IPS-18a (cell line): ENCODE measurements at regions not wholly inside any gene's neighbourhood (a gene's known extent, or its start where the extent isn't known, plus 50 kb on each side); places are given as distances from the start of the nearest gene placed in this dataset.

Experiments used
- H3K27ac ChIP-seq: one replicate; pipeline ENCODE4 v1.5.1; 2013; ENCODE audit warnings: low read length
- H3K27me3 ChIP-seq: one replicate; pipeline ENCODE4 v1.6.1; 2013; ENCODE audit warnings: mild to moderate bottlenecking, low read length; ENCODE audit not compliant: control insufficient read depth, insufficient read depth
- H3K36me3 ChIP-seq: one replicate; pipeline ENCODE4 v1.6.1; 2013; ENCODE audit warnings: low read depth, low read length; ENCODE audit not compliant: control insufficient read depth
- H3K4me1 ChIP-seq: one replicate; pipeline ENCODE4 v1.6.1; 2013; ENCODE audit warnings: low read depth, low read length; ENCODE audit not compliant: control insufficient read depth
- H3K4me3 ChIP-seq: one replicate; pipeline ENCODE4 v1.5.1; 2013; ENCODE audit warnings: low read length
- H3K9ac ChIP-seq: one replicate; pipeline ENCODE4 v1.6.1; 2013; ENCODE audit warnings: mild to moderate bottlenecking, low read length, moderate library complexity
- H3K9me3 ChIP-seq: one replicate; pipeline ENCODE4 v1.6.1; 2013; ENCODE audit warnings: low read depth, low read length; ENCODE audit not compliant: control insufficient read depth

DNA sequence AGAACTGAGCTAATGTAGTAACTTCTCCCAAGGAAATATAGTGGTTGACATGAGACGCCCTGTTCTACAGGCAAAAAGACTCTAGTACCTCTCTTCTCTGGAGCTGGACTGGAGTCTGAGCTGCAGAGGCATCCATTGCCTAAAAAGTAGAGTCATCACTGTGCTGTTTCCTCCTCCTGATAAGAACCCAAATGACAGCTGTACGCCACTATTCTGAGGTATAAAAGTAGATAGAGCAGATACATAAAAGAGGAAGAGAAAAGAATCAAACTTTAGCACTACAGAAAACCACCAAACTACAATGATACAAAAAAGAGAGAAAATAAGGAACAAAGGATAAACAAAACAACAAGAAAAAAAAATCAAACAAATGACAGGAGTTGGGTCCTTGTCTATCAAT is 1568.8 kb downstream of the PLA2G4A start:
- no peak overlapping the region for H3K4me3 ChIP-seq
- H3K27me3 ChIP-seq: no peaks in the 10 kb centered on the region
- no peaks in the 10 kb centered on the region for H3K4me1 ChIP-seq
- no peak overlapping the region for H3K9ac ChIP-seq
- H3K27ac ChIP-seq: no peak overlapping the region
- H3K9me3 ChIP-seq: no peaks in the 10 kb centered on the region
- no peaks in the 10 kb centered on the region for H3K36me3 ChIP-seq

DNA sequence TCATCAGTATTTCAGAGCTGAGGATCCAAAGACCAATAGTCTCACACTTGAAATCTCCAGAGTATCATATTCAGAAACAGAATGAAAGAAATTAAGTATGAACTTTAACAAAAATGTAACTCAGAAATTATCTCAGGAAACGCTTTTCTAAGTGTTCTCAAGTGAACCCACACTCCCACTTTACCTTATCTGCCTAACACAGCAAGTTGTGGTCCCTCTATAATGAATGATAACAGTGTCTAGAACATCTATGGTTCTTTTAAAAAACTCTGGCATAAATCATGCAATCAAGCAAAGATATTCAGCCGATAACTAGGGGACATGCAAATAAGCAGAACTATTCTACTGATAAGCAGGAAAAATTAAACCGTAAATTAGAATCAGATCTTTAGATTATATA is 1574.2 kb downstream of the PLA2G4A start:
- Histone ChIP-seq H3K4me3 (no peak overlapping the region), H3K9ac (no peak overlapping the region), H3K36me3 (no peaks in the 10 kb centered on the region), H3K9me3 (no peaks in the 10 kb centered on the region), H3K27ac (no peak overlapping the region), H3K27me3 (no peaks in the 10 kb centered on the region), H3K4me1 (no peaks in the 10 kb centered on the region)

DNA sequence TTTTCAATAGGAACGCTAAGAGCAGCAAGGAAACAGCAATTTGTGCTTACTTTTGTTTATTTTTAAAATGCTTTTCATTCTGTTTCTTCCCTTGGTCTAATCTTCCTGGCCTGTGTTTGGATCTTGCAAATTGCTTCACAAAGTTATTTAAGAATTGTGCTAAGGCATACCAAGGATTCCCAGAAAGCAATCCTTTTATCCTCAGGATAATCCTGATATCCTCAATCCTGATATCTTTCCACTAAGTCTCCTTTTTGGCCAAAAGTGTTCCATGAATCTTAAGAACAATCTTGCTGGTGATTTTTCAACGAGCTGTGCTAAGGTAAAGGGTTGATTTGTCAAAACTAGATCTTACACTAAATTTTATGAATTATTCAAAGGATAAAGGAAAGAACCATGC is 1577.9 kb downstream of the PLA2G4A start:
- Histone ChIP-seq H3K9me3 (no peaks in the 10 kb centered on the region), H3K4me1 (no peaks in the 10 kb centered on the region), H3K27me3 (no peaks in the 10 kb centered on the region), H3K36me3 (no peaks in the 10 kb centered on the region), H3K27ac (no peak overlapping the region), H3K4me3 (no peak overlapping the region), H3K9ac (no peak overlapping the region)

DNA sequence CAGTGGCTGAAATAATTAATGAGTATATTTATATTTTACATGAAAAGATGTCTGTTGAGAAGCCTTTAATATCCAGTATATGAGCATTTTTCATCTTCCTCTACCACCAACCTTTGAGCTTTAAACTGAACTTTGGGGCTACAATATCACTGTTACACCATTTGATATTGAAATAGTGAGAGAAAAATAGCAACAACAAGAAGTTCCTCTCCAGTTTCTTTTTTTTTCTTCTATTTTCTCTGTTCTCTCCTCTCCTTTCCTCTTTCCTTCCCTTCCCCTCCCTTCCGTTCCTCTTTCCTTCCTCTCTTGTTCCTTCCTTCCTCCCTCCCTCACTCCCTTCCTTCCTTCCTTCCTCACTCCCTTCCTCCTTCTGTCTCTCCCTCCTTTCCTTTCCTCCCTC is 1591.4 kb downstream of the PLA2G4A start:
- H3K9me3 ChIP-seq: no peaks in the 10 kb centered on the region
- H3K27me3 ChIP-seq: no peaks in the 10 kb centered on the region
- H3K9ac ChIP-seq: no peak overlapping the region
- H3K27ac ChIP-seq: no peak overlapping the region
- no peak overlapping the region for H3K4me3 ChIP-seq
- H3K36me3 ChIP-seq: no peaks in the 10 kb centered on the region
- H3K4me1 ChIP-seq: no peaks in the 10 kb centered on the region

DNA sequence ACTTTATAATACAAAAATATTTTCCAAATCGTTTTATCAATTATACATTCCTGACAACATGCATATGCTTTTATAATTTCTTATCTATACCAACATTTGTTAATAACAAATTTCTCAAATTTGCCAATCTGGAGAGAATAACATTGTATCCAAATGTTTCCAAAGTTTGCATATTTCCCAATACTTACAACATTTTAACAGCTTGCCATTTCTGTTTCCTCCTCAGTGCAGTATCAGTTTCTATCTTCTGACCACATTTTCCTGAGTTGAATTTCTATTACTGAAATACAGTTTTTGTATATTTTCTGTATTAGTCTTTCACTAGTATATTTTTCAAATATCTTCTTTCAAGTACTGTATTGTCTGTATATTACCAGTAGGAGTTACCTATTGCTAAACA is 1594.3 kb downstream of the PLA2G4A start:
- no peaks in the 10 kb centered on the region for H3K9me3 ChIP-seq
- no peak overlapping the region for H3K9ac ChIP-seq
- no peak overlapping the region for H3K27ac ChIP-seq
- H3K4me3 ChIP-seq: no peak overlapping the region
- no peaks in the 10 kb centered on the region for H3K27me3 ChIP-seq
- no peaks in the 10 kb centered on the region for H3K4me1 ChIP-seq
- H3K36me3 ChIP-seq: no peaks in the 10 kb centered on the region

DNA sequence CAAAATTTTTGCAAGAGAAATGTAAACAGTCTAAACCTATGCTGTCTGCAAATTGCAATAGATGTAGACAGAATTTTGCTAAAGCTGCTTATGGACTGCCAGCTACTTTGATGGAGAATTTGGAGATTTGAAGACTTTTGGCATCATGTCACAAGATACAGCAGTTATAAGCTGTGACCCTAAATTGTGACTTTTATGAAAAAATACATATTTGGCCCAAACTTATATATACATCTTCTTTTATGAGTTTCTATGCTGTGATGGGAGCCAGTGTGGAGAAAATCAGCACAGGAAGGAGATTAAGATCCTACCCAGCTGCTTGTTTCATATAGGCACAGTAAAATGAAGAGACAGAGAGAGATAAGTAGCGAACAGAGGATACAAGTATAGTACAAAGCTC is 1595.4 kb downstream of the PLA2G4A start:
- no peak overlapping the region for H3K27ac ChIP-seq
- no peaks in the 10 kb centered on the region for H3K4me1 ChIP-seq
- no peaks in the 10 kb centered on the region for H3K27me3 ChIP-seq
- H3K9me3 ChIP-seq: no peaks in the 10 kb centered on the region
- H3K4me3 ChIP-seq: no peak overlapping the region
- no peaks in the 10 kb centered on the region for H3K36me3 ChIP-seq
- no peak overlapping the region for H3K9ac ChIP-seq

DNA sequence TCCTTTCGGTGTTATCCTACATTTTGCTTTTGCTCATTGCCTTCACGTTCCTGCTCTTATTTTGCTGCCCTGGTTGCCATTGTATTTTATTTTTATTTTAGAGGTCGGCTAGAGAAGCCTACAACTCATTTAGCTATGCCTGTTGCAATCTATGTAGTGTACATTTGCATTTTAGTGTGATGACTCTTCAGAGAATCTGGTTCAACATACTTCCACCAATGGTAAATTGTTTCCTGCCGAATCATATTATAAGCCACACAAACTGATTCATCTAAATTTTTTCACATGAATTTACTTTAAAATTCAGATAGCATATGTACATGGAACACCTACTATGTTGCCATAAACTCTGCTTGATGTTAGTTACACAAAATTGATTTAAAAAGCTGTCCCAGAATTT is 1596.9 kb downstream of the PLA2G4A start:
- H3K27ac ChIP-seq: no peak overlapping the region
- no peaks in the 10 kb centered on the region for H3K27me3 ChIP-seq
- H3K36me3 ChIP-seq: no peaks in the 10 kb centered on the region
- H3K9ac ChIP-seq: no peak overlapping the region
- no peak overlapping the region for H3K4me3 ChIP-seq
- no peaks in the 10 kb centered on the region for H3K4me1 ChIP-seq
- H3K9me3 ChIP-seq: no peaks in the 10 kb centered on the region

DNA sequence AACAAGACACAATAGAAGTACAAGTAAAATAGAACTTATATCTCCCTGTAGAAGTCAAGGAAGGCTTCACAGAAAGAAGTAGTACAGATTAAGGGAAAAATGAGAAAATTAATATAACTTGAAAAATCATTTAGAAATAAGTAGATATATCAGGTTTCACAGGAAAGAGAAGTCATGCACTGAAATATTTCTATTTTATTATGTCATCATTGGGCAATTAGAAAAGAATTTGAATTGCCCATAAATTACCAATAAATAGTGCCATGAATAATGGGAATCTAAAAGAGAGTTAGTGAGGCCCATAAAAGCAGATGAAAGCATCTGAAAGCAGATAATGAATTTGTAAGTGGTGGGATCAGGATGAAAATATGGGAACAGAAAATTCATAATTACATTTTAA is 1597.8 kb downstream of the PLA2G4A start:
- Histone ChIP-seq H3K4me1 (no peaks in the 10 kb centered on the region), H3K9ac (no peak overlapping the region), H3K36me3 (no peaks in the 10 kb centered on the region), H3K4me3 (no peak overlapping the region), H3K9me3 (no peaks in the 10 kb centered on the region), H3K27me3 (no peaks in the 10 kb centered on the region), H3K27ac (no peak overlapping the region)

DNA sequence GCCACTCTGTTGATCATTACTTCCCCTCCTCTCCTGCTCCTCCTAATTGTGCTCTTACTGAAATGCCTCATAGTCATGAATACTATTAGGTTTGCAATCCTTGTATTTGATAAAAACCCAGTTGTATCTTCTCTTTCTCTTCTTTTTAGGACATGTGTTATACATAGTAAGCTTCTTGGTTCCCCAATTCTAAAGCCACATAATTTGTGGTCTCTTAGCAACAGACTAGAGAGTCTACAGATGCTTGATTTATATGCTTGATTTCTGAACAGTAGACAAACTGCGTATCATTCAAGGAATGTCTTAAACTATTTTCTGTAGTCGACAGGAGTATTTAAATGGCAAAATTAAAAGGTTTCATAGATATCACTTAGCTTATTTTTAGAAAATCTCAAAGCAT is 1598.9 kb downstream of the PLA2G4A start:
- H3K27ac ChIP-seq: no peak overlapping the region
- no peak overlapping the region for H3K9ac ChIP-seq
- H3K36me3 ChIP-seq: no peaks in the 10 kb centered on the region
- no peaks in the 10 kb centered on the region for H3K9me3 ChIP-seq
- H3K4me3 ChIP-seq: no peak overlapping the region
- no peaks in the 10 kb centered on the region for H3K27me3 ChIP-seq
- no peaks in the 10 kb centered on the region for H3K4me1 ChIP-seq

DNA sequence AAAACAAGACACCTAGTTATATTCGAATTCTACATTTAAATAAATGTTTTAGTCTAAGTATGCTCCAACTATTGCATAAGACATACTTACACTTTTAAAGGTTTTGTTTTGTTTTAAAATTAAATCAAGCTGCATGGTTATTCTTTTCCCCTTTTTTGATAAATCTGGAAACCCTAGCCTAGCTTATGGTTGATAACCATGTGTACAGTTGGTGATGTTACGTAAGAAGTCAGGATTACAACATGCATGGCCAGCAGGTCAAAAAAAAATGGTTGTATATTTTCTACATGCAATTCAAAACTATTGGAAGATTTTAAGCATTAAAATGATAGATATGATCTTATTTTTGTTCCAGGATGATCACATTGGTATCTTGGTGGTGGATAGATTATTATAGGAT is 1600.6 kb downstream of the PLA2G4A start:
- Histone ChIP-seq H3K9ac (no peak overlapping the region), H3K36me3 (no peaks in the 10 kb centered on the region)

DNA sequence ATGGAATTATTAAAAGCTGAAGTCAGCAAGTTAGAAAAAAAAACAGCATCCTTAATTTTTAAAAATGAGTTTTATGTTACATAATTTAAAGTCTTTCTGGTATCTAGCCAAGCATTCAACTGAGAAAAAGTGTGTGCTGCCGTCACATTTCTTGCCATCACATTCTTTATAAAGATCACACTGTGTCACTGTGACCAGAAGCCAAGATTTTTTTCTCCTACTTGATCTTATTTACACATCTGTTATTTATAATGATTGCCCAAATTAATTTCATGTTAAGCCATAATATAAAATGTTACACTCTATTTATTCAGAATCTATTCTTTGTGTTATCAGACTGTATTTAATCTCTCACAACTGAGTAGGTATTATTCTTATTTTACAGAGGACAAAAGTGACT is 1603.7 kb downstream of the PLA2G4A start:
- no peak overlapping the region for H3K4me3 ChIP-seq

More for the DNA sequence above, 1600.6 kb downstream of the PLA2G4A start:
- H3K4me3 ChIP-seq: no peak overlapping the region
- H3K9me3 ChIP-seq: no peaks in the 10 kb centered on the region
- H3K4me1 ChIP-seq: no peaks in the 10 kb centered on the region
- no peaks in the 10 kb centered on the region for H3K27me3 ChIP-seq
- no peak overlapping the region for H3K27ac ChIP-seq

DNA sequence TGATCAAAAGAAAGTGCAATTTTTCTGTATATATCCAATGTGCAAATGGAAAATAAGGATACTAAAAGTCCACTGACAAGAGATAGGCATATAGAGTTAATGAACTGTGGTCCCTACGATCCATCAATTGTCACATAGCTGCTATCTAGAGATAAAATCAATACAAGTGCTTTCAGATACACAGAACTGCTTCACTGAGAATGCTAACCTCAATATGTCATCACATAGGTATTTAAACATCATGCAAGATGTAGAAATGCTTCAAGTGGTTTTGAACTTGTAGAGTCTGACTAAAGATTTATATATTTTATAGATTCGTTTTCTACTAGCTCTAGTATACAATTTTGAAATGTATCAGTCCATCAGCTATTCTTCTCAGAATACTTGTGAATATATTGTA is 1604.7 kb downstream of the PLA2G4A start:
- H3K27ac ChIP-seq: no peak overlapping the region
- H3K36me3 ChIP-seq: no peaks in the 10 kb centered on the region
- H3K4me1 ChIP-seq: no peaks in the 10 kb centered on the region
- H3K9me3 ChIP-seq: no peaks in the 10 kb centered on the region
- no peak overlapping the region for H3K4me3 ChIP-seq
- no peaks in the 10 kb centered on the region for H3K27me3 ChIP-seq
- H3K9ac ChIP-seq: no peak overlapping the region

More for the DNA sequence above, 1603.7 kb downstream of the PLA2G4A start:
- Histone ChIP-seq H3K9ac (no peak overlapping the region), H3K36me3 (no peaks in the 10 kb centered on the region), H3K27ac (no peak overlapping the region), H3K9me3 (no peaks in the 10 kb centered on the region), H3K4me1 (no peaks in the 10 kb centered on the region), H3K27me3 (no peaks in the 10 kb centered on the region)
